HEK293 (cell line): ENCODE measurements at regions not wholly inside any gene's neighbourhood (a gene's known extent, or its start where the extent isn't known, plus 50 kb on each side); places are given as distances from the start of the nearest gene placed in this dataset.
"Not testable (repeated sequence)": the region's sequence is repeated elsewhere in the genome, so short reads cannot be mapped to it uniquely, and the experiment has no call there.

Experiments used
- CTCF ChIA-PET: fragments of 350-600 bp; formaldehyde crosslinking; extraction: SDS; loops from one replicate; lab custom pipeline; 2021; ENCODE audit warnings: antibody characterized with exemption; lab: Yijun Ruan, JAX
- POLR2A ChIA-PET: fragments of 300-600 bp; formaldehyde crosslinking; extraction: SDS; loops from one replicate; lab custom pipeline; 2020; ENCODE audit warnings: antibody characterized with exemption, inconsistent platforms; lab: Yijun Ruan, JAX
- H3K27ac ChIP-seq: fragments of 200-500 bp; sonication (Bioruptor generic); 2 replicates; pipeline ENCODE4 v1.5.1; 2014; ENCODE audit warnings: low read depth, low read length, control low read depth, inconsistent platforms; ENCODE audit errors: extremely low read depth
- H3K36me3 ChIP-seq, 2 experiments: fragments of 200-500 bp in 1 of 2; sonication (Bioruptor generic) in 1 of 2; 1 replicate in 1 of 2; 2 replicates in 1 of 2; pipeline ENCODE4 v1.5.1; 2014 to 2017; ENCODE audit warnings: inconsistent platforms in 2 of 2, low read length in 2 of 2; ENCODE audit not compliant: control insufficient read depth in 2 of 2, insufficient read depth in 1 of 2
- H3K4me1 ChIP-seq: fragments of 200-500 bp; sonication (Bioruptor generic); 2 replicates; pipeline ENCODE4 v1.5.1; 2014; ENCODE audit warnings: mild to moderate bottlenecking, low read length, inconsistent platforms; ENCODE audit not compliant: control insufficient read depth, insufficient read depth
- H3K4me3 ChIP-seq: 2 replicates; pipeline ENCODE4 v1.5.1; 2011; ENCODE audit warnings: low read depth, mild to moderate bottlenecking, control low read depth, low read length, moderate library complexity
- H3K9me3 ChIP-seq: fragments of 200-500 bp; sonication (Bioruptor generic); 2 replicates; pipeline ENCODE4 v1.5.1; 2014; ENCODE audit warnings: low read depth, low read length, inconsistent platforms; ENCODE audit not compliant: control insufficient read depth, insufficient read depth
- PRDM2 ChIP-seq: fragments of 450-650 bp; formaldehyde crosslinking; IDR thresholded peaks from 2 replicates; pipeline ENCODE4 v1.5.1; 2016; ENCODE audit warnings: missing biosample characterization, missing genetic modification characterization, borderline replicate concordance
- RBAK ChIP-seq: fragments of 450-650 bp; formaldehyde crosslinking; IDR thresholded peaks from 2 replicates; pipeline ENCODE4 v1.5.1; 2016; ENCODE audit warnings: missing biosample characterization, missing genetic modification characterization
- SALL2 ChIP-seq: fragments of 450-650 bp; formaldehyde crosslinking; IDR thresholded peaks from 2 replicates; pipeline ENCODE4 v1.5.0; 2017; ENCODE audit warnings: missing biosample characterization, mild to moderate bottlenecking, missing genetic modification characterization, borderline replicate concordance
- WT1 ChIP-seq: fragments of 450-650 bp; formaldehyde crosslinking; IDR thresholded peaks from 2 replicates; pipeline ENCODE4 v1.5.1; 2016; ENCODE audit warnings: missing biosample characterization, missing genetic modification characterization
- ZBTB1 ChIP-seq: fragments of 450-650 bp; formaldehyde crosslinking; IDR thresholded peaks from 2 replicates; pipeline ENCODE4 v1.5.1; 2016; ENCODE audit warnings: missing biosample characterization, missing genetic modification characterization
- ZNF114 ChIP-seq: fragments of 450-650 bp; formaldehyde crosslinking; IDR thresholded peaks from 2 replicates; pipeline ENCODE4 v1.5.0; 2017; ENCODE audit warnings: missing biosample characterization, missing genetic modification characterization
- ZNF16 ChIP-seq: fragments of 450-650 bp; formaldehyde crosslinking; IDR thresholded peaks from 2 replicates; pipeline ENCODE4 v1.5.1; 2016; ENCODE audit warnings: low read depth, missing biosample characterization, missing genetic modification characterization
- ZNF324 ChIP-seq: fragments of 450-650 bp; formaldehyde crosslinking; IDR thresholded peaks from 2 replicates; pipeline ENCODE4 v1.5.1; 2016; ENCODE audit warnings: missing biosample characterization, missing genetic modification characterization
- ZNF366 ChIP-seq: fragments of 450-650 bp; formaldehyde crosslinking; conservative IDR thresholded peaks from 2 replicates; pipeline ENCODE4 v1.5.1; 2016; ENCODE audit warnings: missing biosample characterization, missing genetic modification characterization
- ZNF398 ChIP-seq: fragments of 450-650 bp; formaldehyde crosslinking; IDR thresholded peaks from 2 replicates; pipeline ENCODE4 v1.5.1; 2017; ENCODE audit warnings: missing biosample characterization, missing genetic modification characterization
- ZNF664 ChIP-seq: fragments of 450-650 bp; formaldehyde crosslinking; IDR thresholded peaks from 2 replicates; pipeline ENCODE4 v1.5.1; 2016; ENCODE audit warnings: missing biosample characterization, missing genetic modification characterization
- ZNF670 ChIP-seq: fragments of 450-650 bp; formaldehyde crosslinking; IDR thresholded peaks from 2 replicates; pipeline ENCODE4 v1.5.1; 2016; ENCODE audit warnings: missing biosample characterization, missing genetic modification characterization, low read depth
- ZNF704 ChIP-seq: fragments of 450-650 bp; formaldehyde crosslinking; IDR thresholded peaks from 2 replicates; pipeline ENCODE4 v1.5.1; 2016; ENCODE audit warnings: missing biosample characterization, missing genetic modification characterization
- ZNF76 ChIP-seq: fragments of 450-650 bp; formaldehyde crosslinking; IDR thresholded peaks from 2 replicates; pipeline ENCODE4; 2016; ENCODE audit warnings: low read depth, missing biosample characterization, missing genetic modification characterization, borderline replicate concordance
- ZNF785 ChIP-seq: fragments of 450-650 bp; formaldehyde crosslinking; IDR thresholded peaks from 2 replicates; pipeline ENCODE4 v1.5.1; 2016; ENCODE audit warnings: missing biosample characterization, missing genetic modification characterization
- ZSCAN4 ChIP-seq: fragments of 450-650 bp; formaldehyde crosslinking; IDR thresholded peaks from 2 replicates; pipeline ENCODE4 v1.5.1; 2017; ENCODE audit warnings: missing biosample characterization, missing genetic modification characterization
- TF ChIP-seq, protein P1 (sequence below): fragments of 450-650 bp; formaldehyde crosslinking; IDR thresholded peaks from 2 replicates; pipeline ENCODE4 v1.5.1; 2016; ENCODE audit warnings: missing biosample characterization, missing genetic modification characterization
- TF ChIP-seq, protein P2 (sequence below): fragments of 450-650 bp; formaldehyde crosslinking; IDR thresholded peaks from 2 replicates; pipeline ENCODE4 v1.5.0; 2017; ENCODE audit warnings: missing biosample characterization, missing genetic modification characterization, borderline replicate concordance

DNA sequence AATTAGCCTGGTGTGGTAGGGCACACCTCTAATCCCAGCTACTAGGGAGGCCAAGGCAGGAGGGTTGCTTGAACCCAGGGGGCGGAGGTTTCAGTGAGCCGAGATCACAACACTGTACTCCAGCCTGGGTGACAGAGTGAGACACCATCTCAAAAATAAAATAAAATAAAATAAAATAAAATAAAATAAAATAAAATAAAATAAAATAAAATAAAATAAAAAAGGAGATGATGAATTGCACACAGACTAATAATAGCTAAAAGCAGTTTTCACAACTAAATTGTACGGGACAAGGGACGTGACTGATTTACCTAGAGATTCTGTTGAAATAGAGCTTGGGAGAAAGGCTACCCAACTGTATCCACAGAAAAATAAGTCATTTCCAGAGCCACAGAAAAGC, 1471.3 kb downstream of the CDH11 start:
- H3K4me1 ChIP-seq: no peaks in the 10 kb centered on the region
- TF ChIP-seq ZNF398 (tag by site-specific recombination): no peak
- no peak for TF ChIP-seq RBAK (tag by site-specific recombination)
- TF ChIP-seq ZNF704: no peak
- no peak for TF ChIP-seq ZNF785 (tag by site-specific recombination)
- TF ChIP-seq, protein P1, sequence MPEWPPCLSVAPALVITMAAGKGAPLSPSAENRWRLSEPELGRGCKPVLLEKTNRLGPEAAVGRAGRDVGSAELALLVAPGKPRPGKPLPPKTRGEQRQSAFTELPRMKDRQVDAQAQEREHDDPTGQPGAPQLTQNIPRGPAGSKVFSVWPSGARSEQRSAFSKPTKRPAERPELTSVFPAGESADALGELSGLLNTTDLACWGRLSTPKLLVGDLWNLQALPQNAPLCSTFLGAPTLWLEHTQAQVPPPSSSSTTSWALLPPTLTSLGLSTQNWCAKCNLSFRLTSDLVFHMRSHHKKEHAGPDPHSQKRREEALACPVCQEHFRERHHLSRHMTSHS (tag by site-specific recombination): no peak
- TF ChIP-seq, protein P2, sequence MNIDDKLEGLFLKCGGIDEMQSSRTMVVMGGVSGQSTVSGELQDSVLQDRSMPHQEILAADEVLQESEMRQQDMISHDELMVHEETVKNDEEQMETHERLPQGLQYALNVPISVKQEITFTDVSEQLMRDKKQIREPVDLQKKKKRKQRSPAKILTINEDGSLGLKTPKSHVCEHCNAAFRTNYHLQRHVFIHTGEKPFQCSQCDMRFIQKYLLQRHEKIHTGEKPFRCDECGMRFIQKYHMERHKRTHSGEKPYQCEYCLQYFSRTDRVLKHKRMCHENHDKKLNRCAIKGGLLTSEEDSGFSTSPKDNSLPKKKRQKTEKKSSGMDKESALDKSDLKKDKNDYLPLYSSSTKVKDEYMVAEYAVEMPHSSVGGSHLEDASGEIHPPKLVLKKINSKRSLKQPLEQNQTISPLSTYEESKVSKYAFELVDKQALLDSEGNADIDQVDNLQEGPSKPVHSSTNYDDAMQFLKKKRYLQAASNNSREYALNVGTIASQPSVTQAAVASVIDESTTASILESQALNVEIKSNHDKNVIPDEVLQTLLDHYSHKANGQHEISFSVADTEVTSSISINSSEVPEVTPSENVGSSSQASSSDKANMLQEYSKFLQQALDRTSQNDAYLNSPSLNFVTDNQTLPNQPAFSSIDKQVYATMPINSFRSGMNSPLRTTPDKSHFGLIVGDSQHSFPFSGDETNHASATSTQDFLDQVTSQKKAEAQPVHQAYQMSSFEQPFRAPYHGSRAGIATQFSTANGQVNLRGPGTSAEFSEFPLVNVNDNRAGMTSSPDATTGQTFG (tag by site-specific recombination): no peak
- no peak for TF ChIP-seq ZNF664 (tag by site-specific recombination)
- TF ChIP-seq ZBTB1: no peak
- TF ChIP-seq ZNF670: no peak
- no peak for TF ChIP-seq SALL2
- no peaks in the 10 kb centered on the region for H3K9me3 ChIP-seq
- CTCF ChIA-PET: no interaction called here
- H3K36me3 ChIP-seq: no peaks in the 10 kb centered on the region
- H3K27ac ChIP-seq: no peak overlapping the region
- H3K4me3 ChIP-seq: no peak overlapping the region
- POLR2A ChIA-PET: no interaction called here

- H3K9me3 ChIP-seq, H3K27ac ChIP-seq, CTCF ChIA-PET, H3K36me3 ChIP-seq, H3K4me1 ChIP-seq, POLR2A ChIA-PET, H3K4me3 ChIP-seq: not testable (repeated sequence)
These were observed 1488.0 kb downstream of the CDH11 start for GRCh38 chr16:63633706-63634445.

- Histone ChIP-seq H3K4me3 (no peak overlapping the region), H3K9me3 (no peaks in the 10 kb centered on the region), H3K27ac (no peak overlapping the region), H3K36me3 (no peaks in the 10 kb centered on the region), H3K4me1 (no peaks in the 10 kb centered on the region)
- CTCF ChIA-PET: no interaction called here
- POLR2A ChIA-PET: no interaction called here
- TF ChIP-seq ZSCAN4 (tag by site-specific recombination) (no peak), ZNF16 (no peak), PRDM2 (tag by site-specific recombination) (no peak), ZNF76 (tag by site-specific recombination) (no peak), ZNF366 (tag by site-specific recombination) (no peak), WT1 (no peak), ZNF114 (tag by site-specific recombination) (no peak), ZNF324 (no peak)
These were observed 1492.6 kb downstream of the CDH11 start for GRCh38 chr16:63629272-63629671.
